Heart left ventricle (tissue), 16 donors: ENCODE measurements at regions not wholly inside any gene's neighbourhood (a gene's known extent, or its start where the extent isn't known, plus 50 kb on each side); places are given as distances from the start of the nearest gene placed in this dataset.
"Not testable (repeated sequence)": the region's sequence is repeated elsewhere in the genome, so short reads cannot be mapped to it uniquely, and the experiment has no call there.

ENCODE experiments used
- ATAC-seq, 4 donors: fragments of 200-7000 bp; cut with Tn5 transposase; one replicate each; pipeline ENCODE4 v1.9.1; 2020 to 2022; ENCODE audit warnings: moderate library complexity in 4 of 4, mild to moderate bottlenecking in 3 of 4, moderate number of reproducible peaks in 1 of 4
- DNase-seq, 5 donors: peaks; one replicate each; pipeline ENCODE4 v3.0.0-alpha.2; 2020
- H3K27ac ChIP-seq, 12 donors: fragments of 200-600 bp; sonication (generic) in 4 of 12; one replicate each; pipeline versions ENCODE4 v1.5.0 to v1.8.0; 2016 to 2022; ENCODE audit warnings: mild to moderate bottlenecking in 2 of 12
- H3K27me3 ChIP-seq, 9 donors: fragments of 200-600 bp; sonication (generic) in 2 of 9; one replicate each; pipeline versions ENCODE4 v1.5.1 to v1.8.0; 2016 to 2022; ENCODE audit warnings: mild to moderate bottlenecking in 3 of 9
- H3K36me3 ChIP-seq, 9 donors: fragments of 200-600 bp; sonication (generic) in 2 of 9; one replicate each; pipeline versions ENCODE4 v1.5.0 to v1.8.0; 2018 to 2022; ENCODE audit warnings: mild to moderate bottlenecking in 2 of 9
- H3K4me1 ChIP-seq, 12 donors: fragments of 200-600 bp; sonication (generic) in 4 of 12; one replicate each; pipeline versions ENCODE4 v1.5.0 to v1.8.0; 2016 to 2022; ENCODE audit warnings: mild to moderate bottlenecking in 3 of 12
- H3K4me3 ChIP-seq, 12 donors: fragments of 200-600 bp; sonication (generic) in 4 of 12; one replicate each; pipeline versions ENCODE4 v1.5.0 to v1.8.0; 2017 to 2022; ENCODE audit warnings: mild to moderate bottlenecking in 9 of 12, moderate library complexity in 4 of 12
- H3K9me3 ChIP-seq, 12 donors: fragments of 200-600 bp; sonication (generic) in 4 of 12; one replicate each; pipeline versions ENCODE4 v1.5.0 to v1.8.0; 2016 to 2022; ENCODE audit warnings: mild to moderate bottlenecking in 1 of 12
- POLR2A ChIP-seq, 2 donors: fragments of 450-650 bp; IDR thresholded peaks; one replicate each; pipeline ENCODE4 v1.6.1; 2017; ENCODE audit warnings: antibody characterized with exemption in 2 of 2, mild to moderate bottlenecking in 2 of 2, moderate library complexity in 2 of 2
- WGBS, 4 donors: extraction: QIAGEN DNeasy Blood & Tissue Kit in 2 of 4; methylation state at CpG; one replicate each; pipeline versions ENCODE4 v1.1.5 to v1.1.7; 2013 to 2018; 5-methylcytosine and 5-hydroxymethylcytosine counted together
- intact Hi-C, 10 donors: fragments of 100-400 bp; cut with DNase I; formaldehyde crosslinking; loops; one replicate each; pipeline versions ENCODE4 v1.11.1 to v1.14.2; 2022
- TF ChIP-seq, protein P1 (sequence below), 12 donors: fragments of 200-600 bp; sonication (generic) in 4 of 12; IDR thresholded peaks; one replicate each; pipeline versions ENCODE4 v1.5.0 to v1.8.0; 2018 to 2022; ENCODE audit warnings: antibody characterized with exemption in 12 of 12, mild to moderate bottlenecking in 5 of 12
- donor health status: ischemic (EF 13 %, LVEDD 7.1; RV severe dilation, severe dysfunction).
- donor health status: healthy with polysubstance abuse.
- donor health status: DM: no; HTN: yes; CAD: no.
- donor health status: DM: no; HTN: no; CAD: no.
- donor health status: ischemic (EF 25% LVEDD 6.9; RV normal size, moderate dysfunction).
- donor health status: ischemic (EF 25% LVEDD 5.7; RV mildly dilated, moderate dysfunction).
- donor health status: healthy.
- donor health status: DM: yes; HTN: yes; CAD: no.
- donor health status: ischemic (EF 35%, LVEDD 5.7; RV mildly dilated, moderate dysfunction).
- donor health status: nonischemic (EF 11% LVEDD 7.7; RV severe dilation, severe dysfunction).
- donor health status: DM: yes; HTN: yes; CAD: no.
- donor health status: PGD.
- donor health status: ischemic (EF 29% LVEDD 5.4; RV normal size, mild dysfunction).
- donor health status: nonischemic (EF 23%, LVEDD 6.1; RV moderate dilation, normal function).

GRCh38 chr18:8882632-8883408 is 177.5 kb downstream of the MTCL1 start:
- ATAC-seq (no peak), DNase-seq (no peak)
- Histone ChIP-seq H3K36me3 (no peaks in the 10 kb centered on the region), H3K9me3 (peaks cover 0 to 33% (median 10%) of the 10 kb centered on the region in 12 donors), H3K27ac (no peak overlapping the region), H3K4me1 (no peaks in the 10 kb centered on the region), H3K4me3 (no peak overlapping the region), H3K27me3 (no peaks in the 10 kb centered on the region)
- 76 to 80% (median 77%) methylated on average over 15 of the region's 15 CpGs for WGBS, 4 donors
- TF ChIP-seq, protein P1, sequence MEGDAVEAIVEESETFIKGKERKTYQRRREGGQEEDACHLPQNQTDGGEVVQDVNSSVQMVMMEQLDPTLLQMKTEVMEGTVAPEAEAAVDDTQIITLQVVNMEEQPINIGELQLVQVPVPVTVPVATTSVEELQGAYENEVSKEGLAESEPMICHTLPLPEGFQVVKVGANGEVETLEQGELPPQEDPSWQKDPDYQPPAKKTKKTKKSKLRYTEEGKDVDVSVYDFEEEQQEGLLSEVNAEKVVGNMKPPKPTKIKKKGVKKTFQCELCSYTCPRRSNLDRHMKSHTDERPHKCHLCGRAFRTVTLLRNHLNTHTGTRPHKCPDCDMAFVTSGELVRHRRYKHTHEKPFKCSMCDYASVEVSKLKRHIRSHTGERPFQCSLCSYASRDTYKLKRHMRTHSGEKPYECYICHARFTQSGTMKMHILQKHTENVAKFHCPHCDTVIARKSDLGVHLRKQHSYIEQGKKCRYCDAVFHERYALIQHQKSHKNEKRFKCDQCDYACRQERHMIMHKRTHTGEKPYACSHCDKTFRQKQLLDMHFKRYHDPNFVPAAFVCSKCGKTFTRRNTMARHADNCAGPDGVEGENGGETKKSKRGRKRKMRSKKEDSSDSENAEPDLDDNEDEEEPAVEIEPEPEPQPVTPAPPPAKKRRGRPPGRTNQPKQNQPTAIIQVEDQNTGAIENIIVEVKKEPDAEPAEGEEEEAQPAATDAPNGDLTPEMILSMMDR (IDR thresholded peaks at IDR 0.05), result no peak
- no peak for TF ChIP-seq POLR2A (IDR thresholded peaks at IDR 0.05)
- intact Hi-C loops, result no loop called here

DNA sequence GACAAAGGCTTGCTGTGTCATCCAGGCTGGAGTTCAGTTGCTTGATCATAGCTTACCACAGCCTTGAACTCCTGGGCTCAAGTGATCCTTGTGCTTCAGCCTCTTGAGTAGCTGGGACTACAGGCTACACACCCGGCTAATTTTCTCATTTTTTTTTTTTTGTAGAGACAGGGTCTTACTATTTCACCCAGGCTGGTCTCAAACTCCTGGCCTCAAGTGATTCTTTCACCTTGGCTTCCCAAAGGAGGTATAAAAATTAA is 178.0 kb downstream of the MTCL1 start:
- ATAC-seq (no peak), DNase-seq (no peak)
- intact Hi-C loops, result no loop called here
- no peaks in the 10 kb centered on the region for H3K27me3 ChIP-seq
- no peak overlapping the region for H3K27ac ChIP-seq
- H3K4me3 ChIP-seq, result no peak overlapping the region
- 90 to 97% (median 96%) methylated on average over 1 of the region's 1 CpG for WGBS, 4 donors
- TF ChIP-seq POLR2A (IDR thresholded peaks at IDR 0.05), result no peak
- TF ChIP-seq, protein P1 (IDR thresholded peaks at IDR 0.05), result no peak
- H3K9me3 ChIP-seq, result peaks cover 0 to 37% (median 10%) of the 10 kb centered on the region in 12 donors
- no peaks in the 10 kb centered on the region for H3K36me3 ChIP-seq
- H3K4me1 ChIP-seq, result no peaks in the 10 kb centered on the region

GRCh38 chr18:8887877-8888276 is 182.5 kb downstream of the MTCL1 start:
- H3K4me3 ChIP-seq, H3K4me1 ChIP-seq, H3K27ac ChIP-seq, H3K36me3 ChIP-seq, intact Hi-C loops, ATAC-seq, H3K27me3 ChIP-seq, DNase-seq: not testable (repeated sequence)
- peaks cover 0 to 27% (median 6%) of the 10 kb centered on the region in 12 donors for H3K9me3 ChIP-seq
- 87 to 94% (median 92%) methylated on average over 2 of the region's 2 CpGs for WGBS, 4 donors

DNA sequence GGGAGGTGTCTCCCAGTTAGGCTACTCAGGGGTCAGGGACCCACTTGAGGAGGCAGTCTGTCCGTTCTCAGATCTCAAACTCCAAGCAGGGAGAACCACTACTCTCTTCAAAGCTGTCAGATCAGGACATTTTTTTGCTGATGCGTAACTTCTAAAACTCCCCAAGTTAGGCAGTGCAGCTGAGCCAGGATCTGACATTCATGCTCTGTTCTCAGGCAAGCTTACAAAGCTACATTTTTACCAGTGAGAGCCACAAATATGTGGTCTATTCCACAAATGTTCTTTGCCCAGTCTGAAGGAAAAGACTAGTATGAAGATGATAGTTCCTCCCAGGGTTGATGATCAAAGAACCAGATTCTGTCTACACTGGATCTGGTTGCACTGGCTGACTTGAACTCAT is 184.1 kb downstream of the MTCL1 start:
- H3K27me3 ChIP-seq, result peaks cover 0 to 3% (median 0%) of the 10 kb centered on the region in 9 donors
- H3K4me1 ChIP-seq, result no peaks in the 10 kb centered on the region
- 56 to 83% (median 71%) methylated on average over 2 of the region's 2 CpGs for WGBS, 4 donors
- H3K27ac ChIP-seq, result no peak overlapping the region
- DNase-seq (no peak), ATAC-seq (no peak)
- H3K36me3 ChIP-seq, result no peaks in the 10 kb centered on the region
- intact Hi-C loops, result no loop called here
- TF ChIP-seq, protein P1 (IDR thresholded peaks at IDR 0.05), result no peak
- TF ChIP-seq POLR2A (IDR thresholded peaks at IDR 0.05), result no peak
- peaks cover 0 to 17% (median 0%) of the 10 kb centered on the region in 12 donors for H3K9me3 ChIP-seq
- no peak overlapping the region for H3K4me3 ChIP-seq

DNA sequence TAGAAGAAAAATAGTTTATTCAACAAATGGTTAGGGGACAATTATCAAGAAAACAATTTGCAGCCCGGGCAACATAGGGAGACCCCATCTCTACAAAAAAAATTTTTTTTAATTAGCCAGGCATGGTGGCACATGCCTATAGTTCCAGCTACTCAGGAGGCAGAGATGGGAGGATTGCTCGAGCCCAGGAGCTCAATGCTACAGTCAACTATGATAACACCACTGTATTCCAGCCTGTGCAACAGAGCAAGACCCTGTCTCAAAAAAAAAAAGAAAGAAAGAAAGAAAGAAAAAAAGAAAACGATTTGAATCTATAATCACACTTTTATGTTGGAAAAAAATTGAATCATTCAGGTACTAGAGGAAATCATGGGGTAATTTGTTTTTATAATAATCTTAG is 185.1 kb downstream of the MTCL1 start:
- H3K36me3 ChIP-seq, ATAC-seq, intact Hi-C loops, H3K4me3 ChIP-seq, H3K27me3 ChIP-seq, DNase-seq, H3K27ac ChIP-seq, H3K4me1 ChIP-seq: not testable (repeated sequence)
- whole genome bisulfite sequencing, 4 donors, result 52 to 62% (median 58%) methylated on average over 3 of the region's 3 CpGs
- peaks cover 0 to 13% (median 0%) of the 10 kb centered on the region in 12 donors for H3K9me3 ChIP-seq
